WTC11 (cell line): ENCODE measurements at regions not wholly inside any gene's neighbourhood (a gene's known extent, or its start where the extent isn't known, plus 50 kb on each side); places are given as distances from the start of the nearest gene placed in this dataset.

Experiments used
- ATAC-seq: fragments of 200-7000 bp; cut with Tn5 transposase; 2 replicates; pipeline ENCODE4 v1.10.0; 2021; ENCODE audit warnings: mild to moderate bottlenecking, moderate library complexity
- CTCF ChIA-PET: fragments of 300-600 bp; sonication (Branson Sonifier 250); formaldehyde crosslinking; loops from one replicate; lab custom pipeline; 2021; ENCODE audit warnings: antibody characterized with exemption; lab: Charles Lee
- POLR2A ChIA-PET: fragments of 350-600 bp; sonication (Branson Sonifier 250); formaldehyde crosslinking; loops from one replicate; lab custom pipeline; 2021; ENCODE audit warnings: antibody characterized with exemption; lab: Charles Lee
- DNase-seq: peaks from one replicate; pipeline ENCODE4 v3.0.0; 2021; ENCODE audit warnings: low spot score
- H3K27ac Mint-ChIP-seq: 2 replicates; pipeline ENCODE4 v1.8.0; 2021; ENCODE audit warnings: mixed read lengths
- H3K27me3 Mint-ChIP-seq: 2 replicates; pipeline ENCODE4 v1.8.0; 2021; ENCODE audit warnings: low read depth, mild to moderate bottlenecking, moderate library complexity, mixed read lengths
- H3K36me3 Mint-ChIP-seq: 2 replicates; pipeline ENCODE4 v1.8.0; 2021; ENCODE audit warnings: mixed read lengths
- H3K4me1 Mint-ChIP-seq: 2 replicates; pipeline ENCODE4 v1.8.0; 2022; ENCODE audit warnings: mixed read lengths
- H3K4me3 Mint-ChIP-seq: 2 replicates; pipeline ENCODE4 v1.8.0; 2021; ENCODE audit warnings: mild to moderate bottlenecking, moderate library complexity, mixed read lengths
- H3K9me3 Mint-ChIP-seq: 2 replicates; pipeline ENCODE4 v1.8.0; 2021; ENCODE audit warnings: mixed read lengths
- CTCF ChIP-seq: fragments of 200-600 bp; IDR thresholded peaks from 2 replicates; pipeline ENCODE4 v1.8.0; 2022; ENCODE audit warnings: antibody characterized with exemption
- E2F4 ChIP-seq: sonication (generic); formaldehyde crosslinking; IDR thresholded peaks from 2 replicates; pipeline ENCODE4 v1.8.1; 2022; ENCODE audit warnings: low read depth, mild to moderate bottlenecking, moderate library complexity, missing genetic modification reagents, borderline replicate concordance
- EMX1 ChIP-seq: fragments of 250-450 bp; sonication (Bioruptor Pico); IDR thresholded peaks from 2 replicates; pipeline ENCODE4 v1.8.0; 2021; ENCODE audit warnings: mild to moderate bottlenecking
- ERG ChIP-seq: fragments of 250-450 bp; sonication (Bioruptor Pico); IDR thresholded peaks from 2 replicates; pipeline ENCODE4 v1.8.0; 2021; ENCODE audit warnings: mild to moderate bottlenecking
- ETV6 ChIP-seq: sonication (generic); formaldehyde crosslinking; IDR thresholded peaks from 2 replicates; pipeline ENCODE4 v1.8.1; 2022; ENCODE audit warnings: mild to moderate bottlenecking, missing genetic modification reagents
- FOXJ3 ChIP-seq: sonication (generic); formaldehyde crosslinking; IDR thresholded peaks from 2 replicates; pipeline ENCODE4 v1.9.0; 2021; ENCODE audit warnings: missing genetic modification reagents, mild to moderate bottlenecking, borderline replicate concordance
- HMGXB4 ChIP-seq: sonication (generic); formaldehyde crosslinking; IDR thresholded peaks from 2 replicates; pipeline ENCODE4 v1.8.1; 2023; ENCODE audit warnings: mild to moderate bottlenecking, moderate library complexity, missing genetic modification reagents
- MYBL2 ChIP-seq: sonication (generic); formaldehyde crosslinking; IDR thresholded peaks from 2 replicates; pipeline ENCODE4 v1.8.1; 2023; ENCODE audit warnings: mild to moderate bottlenecking, moderate library complexity, missing genetic modification reagents
- PRDM15 ChIP-seq: sonication (generic); formaldehyde crosslinking; IDR thresholded peaks from 2 replicates; pipeline ENCODE4 v1.8.0; 2022; ENCODE audit warnings: missing genetic modification reagents
- PREB ChIP-seq: sonication (generic); formaldehyde crosslinking; IDR thresholded peaks from 2 replicates; pipeline ENCODE4 v1.8.1; 2022; ENCODE audit warnings: mild to moderate bottlenecking, missing genetic modification reagents, moderate library complexity, borderline replicate concordance
- TEAD1 ChIP-seq: sonication (generic); formaldehyde crosslinking; IDR thresholded peaks from 2 replicates; pipeline ENCODE4 v1.8.0; 2022; ENCODE audit warnings: mild to moderate bottlenecking, missing genetic modification reagents
- ZBTB21 ChIP-seq: sonication (generic); formaldehyde crosslinking; IDR thresholded peaks from 2 replicates; pipeline ENCODE4 v1.8.1; 2023; ENCODE audit warnings: mild to moderate bottlenecking, missing genetic modification reagents, borderline replicate concordance
- ZMAT4 ChIP-seq: fragments of 250-450 bp; sonication (Bioruptor Pico); IDR thresholded peaks from 2 replicates; pipeline ENCODE4 v1.9.0; 2021; ENCODE audit warnings: mild to moderate bottlenecking
- ZNF425 ChIP-seq: fragments of 250-450 bp; sonication (Bioruptor Pico); conservative IDR thresholded peaks from 2 replicates; pipeline ENCODE4 v1.9.0; 2021; ENCODE audit warnings: mild to moderate bottlenecking
- ZNF512 ChIP-seq: sonication (generic); formaldehyde crosslinking; IDR thresholded peaks from 2 replicates; pipeline ENCODE4 v1.8.1; 2022; ENCODE audit warnings: missing genetic modification reagents, borderline replicate concordance

GRCh38 chr22:48548391-48548790 is 1279.3 kb downstream of the BRD1 start (continued):
- TF ChIP-seq ZNF425 (CRISPR knock-in tag), result no peak
- TF ChIP-seq HMGXB4 (CRISPR knock-in tag), result no peak

GRCh38 chr22:48547971-48548370 is 1279.7 kb downstream of the BRD1 start:
- H3K36me3 Mint-ChIP-seq, result no peaks in the 10 kb centered on the region
- POLR2A ChIA-PET, result no interaction called here
- H3K27me3 Mint-ChIP-seq, result no peaks in the 10 kb centered on the region
- H3K4me3 Mint-ChIP-seq, result no peak overlapping the region
- H3K27ac Mint-ChIP-seq, result no peak overlapping the region
- no peak for DNase-seq
- H3K9me3 Mint-ChIP-seq, result no peaks in the 10 kb centered on the region
- no peak for ATAC-seq
- peaks cover 4% of the 10 kb centered on the region; the same call in 1 of the 2 replicates for H3K4me1 Mint-ChIP-seq
- CTCF ChIA-PET, result no interaction called here
- TF ChIP-seq E2F4 (CRISPR knock-in tag) (no peak), ETV6 (CRISPR knock-in tag) (no peak), ERG (CRISPR knock-in tag) (no peak), PRDM15 (CRISPR knock-in tag) (no peak), ZNF512 (CRISPR knock-in tag) (no peak), ZMAT4 (no peak), CTCF (no peak), FOXJ3 (no peak), ZBTB21 (CRISPR knock-in tag) (no peak), EMX1 (CRISPR knock-in tag) (no peak), TEAD1 (no peak), MYBL2 (no peak), PREB (CRISPR knock-in tag) (no peak)
